H1 (cell line): ENCODE measurements at regions not wholly inside any gene's neighbourhood (a gene's known extent, or its start where the extent isn't known, plus 50 kb on each side); places are given as distances from the start of the nearest gene placed in this dataset.
"Not testable (repeated sequence)": the region's sequence is repeated elsewhere in the genome, so short reads cannot be mapped to it uniquely, and the experiment has no call there.

Experiments used
- CTCF ChIA-PET: fragments of 300-600 bp; sonication (Branson Sonifier 250); formaldehyde crosslinking; loops from one replicate; lab custom pipeline; 2021; ENCODE audit not compliant: partially characterized antibody; lab: Charles Lee
- POLR2A ChIA-PET: fragments of 300-600 bp; sonication (Branson Sonifier 250); formaldehyde crosslinking; loops from one replicate; lab custom pipeline; 2021; ENCODE audit warnings: inconsistent platforms; ENCODE audit not compliant: partially characterized antibody; lab: Charles Lee
- DNase-seq, 2 experiments: peaks; one replicate each; pipeline versions ENCODE4 v3.0.0 to v3.0.0-alpha.2; 2010 to 2022; ENCODE audit warnings: low spot score in 2 of 2, low read depth in 1 of 2, mixed read lengths in 1 of 2
- FAIRE-seq: peaks from 2 replicates; lab custom pipeline; 2011; peaks lifted over from hg19 to GRCh38; lab: Jason Lieb, UNC
- H2AFZ ChIP-seq: 2 replicates; pipeline ENCODE4 v1.8.1; 2012; ENCODE audit warnings: low read length, inconsistent platforms
- H2AK5ac ChIP-seq: 2 replicates; pipeline ENCODE4 v1.6.1; 2013; ENCODE audit warnings: low read depth, low read length
- H2BK120ac ChIP-seq: replicated peaks from 2 replicates; pipeline ENCODE3; 2013; ENCODE audit warnings: low read depth, low read length, inconsistent platforms
- H2BK12ac ChIP-seq: 2 replicates; pipeline ENCODE4 v1.6.1; 2013; ENCODE audit warnings: low read depth, low read length
- H2BK15ac ChIP-seq: 2 replicates; pipeline ENCODE4 v1.6.1; 2013; ENCODE audit warnings: low read length
- H2BK20ac ChIP-seq: 2 replicates; pipeline ENCODE4 v1.6.1; 2013; ENCODE audit warnings: low read length
- H2BK5ac ChIP-seq: 2 replicates; pipeline ENCODE4 v1.6.1; 2013; ENCODE audit warnings: low read depth, low read length
- H3K14ac ChIP-seq: 2 replicates; pipeline ENCODE4 v1.6.1; 2013; ENCODE audit warnings: inconsistent platforms; ENCODE audit not compliant: insufficient read length
- H3K18ac ChIP-seq: 2 replicates; pipeline ENCODE4 v1.6.1; 2013; ENCODE audit warnings: low read length; ENCODE audit errors: extremely low read depth
- H3K23ac ChIP-seq: 2 replicates; pipeline ENCODE4 v1.6.1; 2013; ENCODE audit warnings: inconsistent platforms; ENCODE audit not compliant: insufficient read length
- H3K23me2 ChIP-seq: 2 replicates; pipeline ENCODE4 v1.6.1; 2013; ENCODE audit warnings: low read depth, low read length
- H3K27ac ChIP-seq: 2 replicates; pipeline ENCODE4 v1.6.1; 2011; ENCODE audit warnings: low read depth, low read length, inconsistent platforms
- H3K27me3 ChIP-seq, 4 experiments: replicated peaks in 1 of 4; 1 replicate in 1 of 4; 2 replicates in 3 of 4; pipeline versions ENCODE4 v1.6.1 to v1.8.1; 2011 to 2013; ENCODE audit warnings: low read length in 3 of 4, mild to moderate bottlenecking in 3 of 4, inconsistent platforms in 2 of 4, mixed read lengths in 2 of 4, moderate library complexity in 1 of 4; ENCODE audit not compliant: control insufficient read depth in 3 of 4, insufficient read depth in 3 of 4; ENCODE audit errors: extremely low read depth in 1 of 4
- H3K36me3 ChIP-seq, 4 experiments: 2 replicates each; pipeline versions ENCODE4 v1.6.1 to v1.8.1; 2011 to 2013; ENCODE audit warnings: mild to moderate bottlenecking in 4 of 4, low read length in 3 of 4, moderate library complexity in 2 of 4, control low read depth in 1 of 4, inconsistent platforms in 1 of 4; ENCODE audit not compliant: insufficient read depth in 4 of 4, control insufficient read depth in 2 of 4
- H3K4ac ChIP-seq: replicated peaks from 2 replicates; pipeline ENCODE3; 2013; ENCODE audit warnings: low read length, low read depth, mixed read lengths, inconsistent platforms; ENCODE audit not compliant: insufficient read length
- H3K4me1 ChIP-seq, 4 experiments: replicated peaks in 1 of 4; 1 replicate in 1 of 4; 2 replicates in 3 of 4; pipeline versions ENCODE4 v1.6.1 to v1.8.1; 2011 to 2013; ENCODE audit warnings: low read length in 3 of 4, inconsistent platforms in 2 of 4, mixed read lengths in 1 of 4; ENCODE audit not compliant: insufficient read depth in 4 of 4, control insufficient read depth in 3 of 4
- H3K4me2 ChIP-seq, 2 experiments: 2 replicates each; pipeline versions ENCODE4 v1.6.1 to v1.8.1; 2011 to 2013; ENCODE audit warnings: low read depth in 2 of 2, low read length in 2 of 2, control low read depth in 1 of 2, inconsistent platforms in 1 of 2, mild to moderate bottlenecking in 1 of 2; ENCODE audit not compliant: insufficient read depth in 1 of 2
- H3K4me3 ChIP-seq, 4 experiments: fragments of 200-600, 300-600 bp in 1 of 4; sonication (generic), shearing (Covaris generic), sonication (Bioruptor Twin) in 1 of 4; 2 replicates each; pipeline versions ENCODE4 v1.5.1 to v1.8.1; 2011 to 2016; ENCODE audit warnings: low read length in 4 of 4, low read depth in 3 of 4, control low read depth in 2 of 4, inconsistent platforms in 2 of 4, mild to moderate bottlenecking in 2 of 4, mixed read lengths in 1 of 4, moderate library complexity in 1 of 4; ENCODE audit not compliant: insufficient read depth in 2 of 4; ENCODE audit errors: extremely low read depth in 1 of 4
- H3K56ac ChIP-seq: replicated peaks from 2 replicates; pipeline ENCODE3; 2013; ENCODE audit warnings: low read depth, mild to moderate bottlenecking, mixed read lengths, low read length, inconsistent platforms; ENCODE audit not compliant: insufficient read length
- H3K79me1 ChIP-seq: 2 replicates; pipeline ENCODE4 v1.6.1; 2013; ENCODE audit warnings: low read depth, low read length, control low read depth
- H3K79me2 ChIP-seq, 2 experiments: 2 replicates each; pipeline versions ENCODE4 v1.6.1 to v1.8.1; 2012 to 2013; ENCODE audit warnings: low read length in 2 of 2, mild to moderate bottlenecking in 2 of 2, inconsistent platforms in 1 of 2; ENCODE audit not compliant: insufficient read depth in 2 of 2, control insufficient read depth in 1 of 2
- H3K9ac ChIP-seq, 4 experiments: replicated peaks in 1 of 4; 1 replicate in 1 of 4; 2 replicates in 3 of 4; pipeline versions ENCODE4 v1.6.1 to v1.8.1; 2011 to 2013; ENCODE audit warnings: low read depth in 3 of 4, low read length in 3 of 4, control low read depth in 2 of 4, mild to moderate bottlenecking in 2 of 4, moderate library complexity in 2 of 4, inconsistent platforms in 1 of 4; ENCODE audit errors: extremely low read depth in 1 of 4
- H3K9me3 ChIP-seq, 2 experiments: 2 replicates each; pipeline versions ENCODE4 v1.6.1 to v1.8.1; 2012 to 2013; ENCODE audit warnings: mild to moderate bottlenecking in 2 of 2, moderate library complexity in 2 of 2, control low read depth in 1 of 2, inconsistent platforms in 1 of 2, low read depth in 1 of 2, low read length in 1 of 2, mixed read lengths in 1 of 2; ENCODE audit not compliant: insufficient read depth in 2 of 2
- H4K20me1 ChIP-seq, 2 experiments: replicated peaks in 1 of 2; 2 replicates each; pipeline versions ENCODE3 to v1.8.1; 2011 to 2013; ENCODE audit warnings: inconsistent platforms in 2 of 2, low read length in 2 of 2, mild to moderate bottlenecking in 1 of 2; ENCODE audit not compliant: insufficient read depth in 2 of 2, control insufficient read depth in 1 of 2
- H4K5ac ChIP-seq: 2 replicates; pipeline ENCODE4 v1.6.1; 2013; ENCODE audit warnings: low read length, low read depth, mixed read lengths, inconsistent platforms; ENCODE audit not compliant: insufficient read length
- H4K8ac ChIP-seq: 2 replicates; pipeline ENCODE4 v1.8.0; 2013; ENCODE audit warnings: mild to moderate bottlenecking, moderate library complexity, low read length, inconsistent platforms; ENCODE audit not compliant: insufficient read depth; ENCODE audit errors: extremely low read depth
- H4K91ac ChIP-seq: replicated peaks from 2 replicates; pipeline ENCODE3; 2013; ENCODE audit warnings: low read length, mixed read lengths, inconsistent platforms; ENCODE audit not compliant: insufficient read length
- WGBS, 2 experiments: shearing (Covaris generic) in 1 of 2; methylation state at CpG; one replicate each; pipeline versions ENCODE4 v1.1.6 to v1.1.7; 2013 to 2015; ENCODE audit warnings: low lambda C conversion rate in 2 of 2, mixed read lengths in 2 of 2, inconsistent platforms in 1 of 2, low coverage in 1 of 2, missing lambda C conversion rate in 1 of 2; ENCODE audit not compliant: insufficient replicate concordance in 2 of 2, insufficient coverage in 1 of 2, insufficient read length in 1 of 2; ENCODE audit errors: extremely low coverage in 1 of 2, missing lambda C conversion rate in 1 of 2; 5-methylcytosine and 5-hydroxymethylcytosine counted together

- H3K4ac ChIP-seq, H2AK5ac ChIP-seq, H3K36me3 ChIP-seq, H3K23me2 ChIP-seq, H2BK15ac ChIP-seq, H3K4me3 ChIP-seq, H3K4me1 ChIP-seq, H3K9ac ChIP-seq, POLR2A ChIA-PET, H3K14ac ChIP-seq, H2AFZ ChIP-seq, H4K5ac ChIP-seq, H3K23ac ChIP-seq, H3K79me1 ChIP-seq, H3K4me2 ChIP-seq, CTCF ChIA-PET, H4K20me1 ChIP-seq, H2BK12ac ChIP-seq, H2BK20ac ChIP-seq, H3K27me3 ChIP-seq, H3K18ac ChIP-seq, H4K91ac ChIP-seq, H2BK5ac ChIP-seq, H3K9me3 ChIP-seq, H4K8ac ChIP-seq, H3K27ac ChIP-seq, DNase-seq, H3K79me2 ChIP-seq, H2BK120ac ChIP-seq, FAIRE-seq, H3K56ac ChIP-seq: not testable (repeated sequence)
- WGBS, 2 experiments, result 100% methylated on average over 1 of the region's 3 CpGs; no CpG with 5 or more reads in 1 of the 2 experiments
These were observed 120.3 kb upstream of the FAM240B start for GRCh38 chr9:38840213-38840612.

GRCh38 chr9:38833706-38834105 is 113.8 kb upstream of the FAM240B start:
- H3K36me3 ChIP-seq, H4K20me1 ChIP-seq, H3K27ac ChIP-seq, H2AK5ac ChIP-seq, H3K4me1 ChIP-seq, POLR2A ChIA-PET, H3K4ac ChIP-seq, H2BK120ac ChIP-seq, CTCF ChIA-PET, H3K79me2 ChIP-seq, H4K5ac ChIP-seq, H3K23ac ChIP-seq, H3K4me3 ChIP-seq, H3K27me3 ChIP-seq, H2BK12ac ChIP-seq, H3K18ac ChIP-seq, H3K9me3 ChIP-seq, H2AFZ ChIP-seq, H4K8ac ChIP-seq, H4K91ac ChIP-seq, H3K56ac ChIP-seq, DNase-seq, H3K14ac ChIP-seq, FAIRE-seq, H3K9ac ChIP-seq, H3K79me1 ChIP-seq, H2BK15ac ChIP-seq, H2BK5ac ChIP-seq, H3K23me2 ChIP-seq, H3K4me2 ChIP-seq, H2BK20ac ChIP-seq: not testable (repeated sequence)
- WGBS, 2 experiments, result no CpG with 5 or more reads among the region's 3 CpGs
